HL-60/S4 (cell line): ENCODE measurements at regions not wholly inside any gene's neighbourhood (a gene's known extent, or its start where the extent isn't known, plus 50 kb on each side); places are given as distances from the start of the nearest gene placed in this dataset.

Source experiments
- in situ Hi-C: fragments of 300-500 bp; cut with MboI; formaldehyde crosslinking; loops from 2 replicates; pipeline ENCODE4 v1.14.3; 2022; ENCODE audit warnings: low sequenced_read_pairs

GRCh38 chr3:8237893-8238292 lies 263.7 kb upstream of the LMCD1 start:
- in situ Hi-C loops, result no loop called here

GRCh38 chr3:8238432-8238831 lies 263.2 kb upstream of the LMCD1 start:
- in situ Hi-C loops, result no loop called here

DNA sequence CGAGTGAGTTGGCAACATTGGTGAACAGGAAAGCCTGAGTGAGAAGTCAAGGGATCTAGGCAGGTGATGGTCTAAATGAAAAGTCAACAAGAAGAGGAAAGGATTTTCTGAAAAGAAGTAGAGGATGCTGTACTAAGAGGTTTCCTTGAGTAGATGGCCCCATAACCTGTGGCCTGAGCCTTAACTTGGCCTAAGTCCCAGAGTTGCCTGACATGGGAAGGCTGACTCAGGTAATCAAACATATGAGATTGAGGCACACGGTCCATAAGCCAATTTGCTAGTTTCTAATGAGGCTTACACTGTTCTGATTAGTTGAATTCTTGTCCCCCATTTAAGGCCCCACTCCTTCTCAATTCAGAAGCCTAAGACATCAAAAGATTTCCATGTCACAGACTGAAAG lies 262.5 kb upstream of the LMCD1 start:
- in situ Hi-C loops, result no loop called here

- in situ Hi-C loops, result no loop called here
Measured at GRCh38 chr3:8239718-8240695, 261.6 kb upstream of the LMCD1 start.

- in situ Hi-C loops, result no loop called here
Measured at GRCh38 chr3:8246070-8246469, 255.6 kb upstream of the LMCD1 start.

DNA sequence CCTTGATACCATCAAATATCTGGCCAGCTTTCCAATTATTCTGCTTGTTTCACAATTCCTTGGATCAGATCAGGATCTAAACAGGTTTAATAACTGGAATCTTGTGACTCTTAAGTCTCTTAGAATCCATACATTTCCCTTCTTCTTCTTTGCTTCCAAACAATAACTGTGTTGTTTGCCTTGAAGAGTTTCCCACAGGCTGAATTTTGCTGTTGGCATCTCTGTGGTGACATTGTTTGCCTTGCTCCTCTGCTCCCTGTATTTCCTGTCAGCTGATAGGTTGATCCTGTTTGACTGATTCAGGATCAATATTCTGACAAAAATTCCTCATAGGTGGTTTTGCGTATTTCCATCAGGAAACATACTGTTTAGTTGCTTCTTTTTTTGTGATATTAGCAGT lies 248.4 kb upstream of the LMCD1 start:
- in situ Hi-C loops, result no loop called here

DNA sequence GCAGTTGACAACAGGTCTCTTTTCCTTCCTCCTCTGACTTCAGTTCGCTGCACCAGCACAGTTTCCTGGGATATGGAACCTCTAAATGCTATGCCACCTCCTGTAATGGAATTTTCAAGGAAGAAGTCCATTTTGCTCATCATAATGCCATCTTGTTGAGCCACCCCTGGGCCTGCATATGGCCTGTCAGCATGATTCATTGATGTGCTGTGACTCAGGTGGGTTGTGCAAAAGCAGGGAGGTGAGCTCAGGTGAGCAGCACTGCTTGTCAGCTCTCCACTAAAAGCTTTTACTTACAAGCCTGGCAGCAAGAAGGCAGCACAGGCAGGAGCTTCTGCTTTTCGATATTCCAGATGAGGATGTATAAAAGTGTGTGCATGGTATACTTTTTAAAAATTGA lies 247.1 kb upstream of the LMCD1 start:
- in situ Hi-C loops, result no loop called here

DNA sequence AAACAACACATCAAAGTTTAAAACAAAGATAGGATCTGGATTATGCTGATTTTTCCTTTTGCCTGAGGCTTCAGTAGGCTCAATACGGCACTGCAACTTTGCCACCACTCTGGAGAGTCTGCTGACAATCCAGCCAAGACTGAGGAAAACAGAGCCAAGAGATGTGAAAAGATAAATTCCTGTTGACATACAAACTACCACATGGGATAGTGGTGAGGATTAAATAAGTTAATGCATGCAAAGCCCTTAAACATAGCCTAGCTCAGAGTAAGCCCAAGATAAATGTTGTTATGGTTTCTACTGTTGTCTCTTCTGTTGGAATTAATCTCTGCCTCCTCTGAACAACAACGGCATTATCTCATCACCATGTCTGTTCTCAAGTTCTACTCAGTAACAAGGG lies 245.9 kb upstream of the LMCD1 start:
- in situ Hi-C loops, result no loop called here

DNA sequence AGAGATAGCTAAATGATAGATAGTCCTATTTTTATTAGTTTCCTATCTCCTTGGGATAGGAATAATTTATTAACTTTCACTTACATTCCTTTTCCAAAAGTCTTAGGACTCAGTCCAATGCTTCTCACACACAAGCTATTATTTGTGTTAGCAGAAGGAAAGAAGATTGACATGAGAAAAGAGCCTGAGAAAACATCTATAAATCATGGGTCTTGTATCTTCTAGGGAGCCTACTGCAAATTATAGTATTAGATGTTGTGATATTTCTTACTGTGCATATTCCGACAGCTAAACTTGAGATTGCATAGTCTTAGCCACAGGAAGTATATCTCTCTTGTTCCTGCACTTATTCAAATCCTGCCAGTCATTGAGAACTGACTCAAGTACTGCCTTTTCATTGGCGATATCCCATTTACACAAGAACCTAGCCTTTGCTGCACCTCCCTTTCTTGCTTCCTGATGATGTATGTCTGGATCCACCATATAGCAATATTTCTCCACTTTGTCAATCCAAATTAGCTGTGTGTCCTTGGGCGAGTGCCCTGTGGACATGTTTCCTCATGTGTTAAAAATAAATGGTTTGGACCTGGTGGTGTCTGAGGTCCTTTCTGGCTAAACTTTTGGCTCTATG lies 245.1 kb upstream of the LMCD1 start:
- in situ Hi-C loops, result no loop called here

DNA sequence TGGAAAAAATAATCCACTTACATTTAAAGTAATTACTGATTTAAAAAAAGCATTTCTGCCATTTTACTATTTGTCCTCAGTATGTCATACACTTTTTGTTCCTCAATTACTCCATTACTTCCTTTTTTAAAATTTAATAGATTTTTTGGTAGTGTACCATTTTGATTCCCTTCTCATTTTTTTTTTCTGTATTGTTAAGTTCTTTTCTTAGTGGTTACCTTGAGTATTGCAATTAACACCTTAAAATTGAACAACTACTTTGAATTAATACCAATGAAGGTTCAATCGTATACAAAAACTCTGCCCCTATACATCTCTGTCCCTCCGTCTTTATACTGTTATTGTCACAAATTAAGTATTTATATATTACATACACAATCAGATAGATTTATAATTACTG lies 240.6 kb upstream of the LMCD1 start:
- in situ Hi-C loops, result no loop called here

DNA sequence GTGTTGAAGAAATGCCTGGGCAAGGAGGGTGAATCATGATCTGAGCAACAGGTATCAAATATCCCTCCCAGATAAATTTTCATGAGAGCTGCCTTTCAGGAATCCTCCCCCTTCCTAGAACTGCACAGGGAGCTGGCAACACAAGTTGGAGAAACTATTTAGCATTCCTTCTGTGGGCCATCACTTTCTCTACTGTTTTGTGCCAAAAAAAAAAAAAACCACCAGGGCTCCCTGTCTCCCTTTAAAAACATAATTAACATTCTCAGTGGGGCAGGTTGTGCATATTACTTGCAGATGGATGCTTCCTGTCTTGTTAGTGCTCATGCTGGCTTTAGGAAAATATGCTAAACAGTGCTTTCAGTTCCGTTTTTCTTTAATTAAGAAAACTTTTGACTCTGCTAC lies 234.9 kb upstream of the LMCD1 start:
- in situ Hi-C loops, result no loop called here

DNA sequence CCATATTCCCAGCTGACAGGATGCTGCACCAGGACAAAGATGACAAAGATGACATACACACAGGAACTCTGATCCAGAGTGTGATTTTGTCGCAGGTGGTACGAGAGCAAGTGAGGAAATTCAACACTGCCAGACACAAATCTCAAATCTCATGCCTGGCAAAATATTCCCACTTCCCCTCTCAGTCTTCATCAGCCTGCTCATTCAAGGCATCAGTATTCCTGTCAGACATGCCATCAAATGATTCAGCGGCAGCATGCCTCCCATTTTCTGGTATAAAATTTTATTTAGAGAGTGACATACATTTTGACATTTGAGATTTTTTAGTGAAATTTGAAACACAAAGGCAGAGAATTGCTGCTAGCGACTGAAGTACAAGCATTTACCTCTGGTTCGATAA lies 228.1 kb upstream of the LMCD1 start:
- in situ Hi-C loops, result no loop called here

GRCh38 chr3:8276056-8276455 lies 225.6 kb upstream of the LMCD1 start:
- in situ Hi-C loops, result no loop called here

DNA sequence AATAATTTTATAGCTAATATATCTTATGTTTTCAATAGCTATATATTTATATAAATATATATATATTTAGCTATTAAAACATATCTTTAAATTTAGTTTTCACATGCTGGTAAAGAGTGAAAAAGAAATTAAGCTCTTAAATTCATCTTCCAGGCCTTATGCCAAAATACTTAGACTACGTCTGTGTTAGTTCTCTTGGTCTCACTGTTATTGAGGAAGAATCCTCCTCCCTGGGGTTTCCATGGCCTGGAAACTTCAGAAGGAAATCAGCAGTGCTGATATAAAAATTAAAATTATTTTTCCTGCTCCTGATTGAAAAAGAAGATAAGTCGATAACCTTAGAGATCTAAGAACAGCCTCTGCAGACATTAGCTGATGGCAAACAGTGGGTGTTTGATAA lies 225.1 kb upstream of the LMCD1 start:
- in situ Hi-C loops, result no loop called here

GRCh38 chr3:8278448-8278847 lies 223.2 kb upstream of the LMCD1 start:
- in situ Hi-C loops, result no loop called here

DNA sequence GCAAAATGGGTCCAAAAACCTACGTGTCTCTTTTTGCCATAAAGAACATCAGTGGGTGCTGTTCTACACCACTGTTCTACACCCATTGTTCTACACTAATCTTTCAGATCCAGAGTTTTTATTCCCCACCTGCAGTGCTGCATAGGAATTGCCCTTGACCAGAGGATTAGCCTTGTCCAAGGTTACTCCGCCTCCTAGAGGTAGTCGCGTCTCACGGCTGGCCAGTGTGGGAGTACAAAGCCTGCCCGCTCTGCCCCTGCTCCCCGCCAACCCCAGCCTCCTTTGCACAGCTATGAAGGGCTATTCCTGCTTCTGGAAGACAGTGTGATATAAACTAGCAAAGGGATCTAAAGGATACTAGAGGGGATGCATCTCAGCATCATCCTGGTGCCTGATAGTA lies 222.1 kb upstream of the LMCD1 start:
- in situ Hi-C loops, result no loop called here

GRCh38 chr3:8279886-8280550 lies 221.6 kb upstream of the LMCD1 start:
- in situ Hi-C loops, result no loop called here

- in situ Hi-C loops, result no loop called here
Measured at GRCh38 chr3:8282541-8283165, 219.0 kb upstream of the LMCD1 start.

GRCh38 chr3:8283193-8283592 lies 218.4 kb upstream of the LMCD1 start:
- in situ Hi-C loops, result no loop called here

DNA sequence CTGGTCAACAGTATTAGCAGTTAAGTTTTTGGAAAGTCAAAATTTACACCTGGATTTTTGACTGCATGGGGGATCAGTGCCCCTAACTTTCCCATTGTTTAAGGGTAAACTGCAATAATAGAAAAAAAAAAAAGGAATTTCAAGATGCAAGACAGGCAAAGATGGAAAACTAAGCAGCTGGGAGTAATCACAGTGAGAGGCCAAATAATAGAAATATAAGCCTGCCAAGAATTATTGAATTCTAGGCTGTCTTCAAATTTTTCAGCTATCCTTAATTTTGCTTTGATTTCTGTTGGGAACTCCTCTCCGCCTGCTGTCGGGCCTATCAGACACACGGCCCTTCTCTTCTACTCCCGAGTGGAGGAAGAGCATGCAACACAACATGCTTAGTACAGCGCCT lies 215.5 kb upstream of the LMCD1 start:
- in situ Hi-C loops, result no loop called here

GRCh38 chr3:8286749-8287148 lies 214.9 kb upstream of the LMCD1 start:
- in situ Hi-C loops, result no loop called here
